ENCODE measurements at regions not wholly inside any gene's neighbourhood (a gene's known extent, or its start where the extent isn't known, plus 50 kb on each side); places are given as distances from the start of the nearest gene placed in this dataset.

DNA sequence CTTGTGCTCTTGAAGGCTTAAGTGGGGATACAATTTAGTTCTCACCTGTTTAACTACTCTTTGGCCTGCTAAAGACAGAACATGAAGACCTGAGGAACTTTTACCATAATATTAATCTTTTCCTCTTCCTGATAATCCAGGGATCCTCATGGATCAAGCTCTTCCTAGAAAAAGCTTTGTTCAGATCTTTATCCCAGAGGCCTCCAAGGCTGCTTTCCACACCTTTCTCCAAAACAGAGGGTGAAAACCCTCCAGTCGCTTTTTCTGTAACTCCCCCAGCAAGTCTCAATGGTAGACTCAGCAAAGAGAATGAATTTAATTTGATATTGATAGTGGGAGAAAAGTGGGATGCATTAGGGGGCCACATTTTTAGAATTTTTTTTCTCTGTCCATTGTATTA is 203.6 kb downstream of the CGGBP1 start:
- no peak overlapping the region for H3K9ac ChIP-seq (ENCODE audit: insufficient read depth in 1 of 2, low read depth in 2 of 2, low read length in 2 of 2)
- POLR2A ChIA-PET = no interaction called here

More for the DNA sequence above, 203.6 kb downstream of the CGGBP1 start:
- CTCF ChIA-PET (ENCODE audit: low intra/inter-chr PET ratio) = no interaction called here
- H3K4me1 ChIP-seq (replicated peaks in 1 of 2; ENCODE audit: control insufficient read depth in 2 of 2, insufficient read depth in 2 of 2, low read length in 2 of 2) = no peaks in the 10 kb centered on the region
- intact Hi-C loops (cut with micrococcal nuclease) (no loop called here), in situ Hi-C loops (cut with MboI) (no loop called here)
- FAIRE-seq (no peak), DNase-seq (ENCODE audit: extremely low read depth in 1 of 4, low spot score in 3 of 4) (no peak), ATAC-seq (no peak)
- H3K79me2 ChIP-seq (ENCODE audit: control insufficient read depth, insufficient read depth, low read length) = peaks cover 37% of the 10 kb centered on the region
- H3K9me1 ChIP-seq (ENCODE audit: control insufficient read depth, insufficient read depth, low read length) = no peaks in the 10 kb centered on the region
- H3K4me3 ChIP-seq = no peak overlapping the region
- no peaks in the 10 kb centered on the region for H3K27me3 ChIP-seq (ENCODE audit: control insufficient read depth in 2 of 2, insufficient read depth in 2 of 2, low read length in 2 of 2)
- no peak overlapping the region for H3K4me2 ChIP-seq (ENCODE audit: insufficient read depth, low read length)
- 55% methylated on average over 1 of the region's 1 CpG for WGBS (ENCODE audit: insufficient coverage, low coverage, missing lambda C conversion rate)
- BruUV-seq (replicated peaks) = no TSS peak
- TF ChIP-seq SMC3 (conservative IDR thresholded peaks at IDR 0.05; ENCODE audit: insufficient read depth, low read depth, low read length) = no peak
- TF ChIP-seq, protein P1, sequence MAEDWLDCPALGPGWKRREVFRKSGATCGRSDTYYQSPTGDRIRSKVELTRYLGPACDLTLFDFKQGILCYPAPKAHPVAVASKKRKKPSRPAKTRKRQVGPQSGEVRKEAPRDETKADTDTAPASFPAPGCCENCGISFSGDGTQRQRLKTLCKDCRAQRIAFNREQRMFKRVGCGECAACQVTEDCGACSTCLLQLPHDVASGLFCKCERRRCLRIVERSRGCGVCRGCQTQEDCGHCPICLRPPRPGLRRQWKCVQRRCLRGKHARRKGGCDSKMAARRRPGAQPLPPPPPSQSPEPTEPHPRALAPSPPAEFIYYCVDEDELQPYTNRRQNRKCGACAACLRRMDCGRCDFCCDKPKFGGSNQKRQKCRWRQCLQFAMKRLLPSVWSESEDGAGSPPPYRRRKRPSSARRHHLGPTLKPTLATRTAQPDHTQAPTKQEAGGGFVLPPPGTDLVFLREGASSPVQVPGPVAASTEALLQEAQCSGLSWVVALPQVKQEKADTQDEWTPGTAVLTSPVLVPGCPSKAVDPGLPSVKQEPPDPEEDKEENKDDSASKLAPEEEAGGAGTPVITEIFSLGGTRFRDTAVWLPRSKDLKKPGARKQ (CRISPR knock-in tag; IDR thresholded peaks at IDR 0.05) = no peak
- TF ChIP-seq ELF1 (tag; IDR thresholded peaks at IDR 0.05) = no peak
- no peak for TF ChIP-seq ZNF586 (CRISPR knock-in tag; conservative IDR thresholded peaks at IDR 0.05)
- TF ChIP-seq, protein P2, sequence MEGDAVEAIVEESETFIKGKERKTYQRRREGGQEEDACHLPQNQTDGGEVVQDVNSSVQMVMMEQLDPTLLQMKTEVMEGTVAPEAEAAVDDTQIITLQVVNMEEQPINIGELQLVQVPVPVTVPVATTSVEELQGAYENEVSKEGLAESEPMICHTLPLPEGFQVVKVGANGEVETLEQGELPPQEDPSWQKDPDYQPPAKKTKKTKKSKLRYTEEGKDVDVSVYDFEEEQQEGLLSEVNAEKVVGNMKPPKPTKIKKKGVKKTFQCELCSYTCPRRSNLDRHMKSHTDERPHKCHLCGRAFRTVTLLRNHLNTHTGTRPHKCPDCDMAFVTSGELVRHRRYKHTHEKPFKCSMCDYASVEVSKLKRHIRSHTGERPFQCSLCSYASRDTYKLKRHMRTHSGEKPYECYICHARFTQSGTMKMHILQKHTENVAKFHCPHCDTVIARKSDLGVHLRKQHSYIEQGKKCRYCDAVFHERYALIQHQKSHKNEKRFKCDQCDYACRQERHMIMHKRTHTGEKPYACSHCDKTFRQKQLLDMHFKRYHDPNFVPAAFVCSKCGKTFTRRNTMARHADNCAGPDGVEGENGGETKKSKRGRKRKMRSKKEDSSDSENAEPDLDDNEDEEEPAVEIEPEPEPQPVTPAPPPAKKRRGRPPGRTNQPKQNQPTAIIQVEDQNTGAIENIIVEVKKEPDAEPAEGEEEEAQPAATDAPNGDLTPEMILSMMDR (IDR thresholded peaks at IDR 0.05 in 2 of 3, conservative IDR thresholded peaks at IDR 0.05 in 1 of 3; ENCODE audit: insufficient read depth in 2 of 3, low read depth in 1 of 3, low read length in 3 of 3) = no peak
- no peak for TF ChIP-seq ZNF316 (IDR thresholded peaks at IDR 0.05)
- TF ChIP-seq, protein P3, sequence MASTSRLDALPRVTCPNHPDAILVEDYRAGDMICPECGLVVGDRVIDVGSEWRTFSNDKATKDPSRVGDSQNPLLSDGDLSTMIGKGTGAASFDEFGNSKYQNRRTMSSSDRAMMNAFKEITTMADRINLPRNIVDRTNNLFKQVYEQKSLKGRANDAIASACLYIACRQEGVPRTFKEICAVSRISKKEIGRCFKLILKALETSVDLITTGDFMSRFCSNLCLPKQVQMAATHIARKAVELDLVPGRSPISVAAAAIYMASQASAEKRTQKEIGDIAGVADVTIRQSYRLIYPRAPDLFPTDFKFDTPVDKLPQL (IDR thresholded peaks at IDR 0.05; ENCODE audit: extremely low read depth, insufficient read length) = no peak
- TF ChIP-seq ELF4 (CRISPR knock-in tag; IDR thresholded peaks at IDR 0.05) = no peak
- TF ChIP-seq, protein P4, sequence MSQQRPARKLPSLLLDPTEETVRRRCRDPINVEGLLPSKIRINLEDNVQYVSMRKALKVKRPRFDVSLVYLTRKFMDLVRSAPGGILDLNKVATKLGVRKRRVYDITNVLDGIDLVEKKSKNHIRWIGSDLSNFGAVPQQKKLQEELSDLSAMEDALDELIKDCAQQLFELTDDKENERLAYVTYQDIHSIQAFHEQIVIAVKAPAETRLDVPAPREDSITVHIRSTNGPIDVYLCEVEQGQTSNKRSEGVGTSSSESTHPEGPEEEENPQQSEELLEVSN (IDR thresholded peaks at IDR 0.05; ENCODE audit: borderline replicate concordance in 1 of 2, extremely low read depth in 1 of 2, insufficient read depth in 1 of 2, insufficient read length in 1 of 2, low read depth in 1 of 2, low read length in 1 of 2, poor library complexity in 1 of 2, severe bottlenecking in 1 of 2) = no peak
- TF ChIP-seq ZNF707 (CRISPR knock-in tag; conservative IDR thresholded peaks at IDR 0.05) = no peak
- H3K36me3 ChIP-seq (ENCODE audit: control insufficient read depth, insufficient read depth, low read length) = peaks cover 12% of the 10 kb centered on the region; the same call in 1 of the 3 replicates
- no peak overlapping the region for H2AFZ ChIP-seq (ENCODE audit: low read depth, low read length)
- no peaks in the 10 kb centered on the region for H4K20me1 ChIP-seq (replicated peaks; ENCODE audit: control insufficient read depth, insufficient read depth, low read length)
- H3K27ac ChIP-seq (ENCODE audit: extremely low read depth, low read depth, low read length) = no peak overlapping the region
- no peaks in the 10 kb centered on the region for H3K9me3 ChIP-seq (replicated peaks; ENCODE audit: control insufficient read depth, insufficient read depth, low read depth, low read length)
